OCI-LY3 (cell line): ENCODE measurements at regions not wholly inside any gene's neighbourhood (a gene's known extent, or its start where the extent isn't known, plus 50 kb on each side); places are given as distances from the start of the nearest gene placed in this dataset.

Source experiments
- H2AFZ ChIP-seq: fragments of 200-600, 300-600 bp; shearing (Covaris generic); 2 replicates; pipeline ENCODE4 v1.6.0; 2014; ENCODE audit warnings: antibody characterized with exemption, low read depth, low read length
- H3K27ac ChIP-seq: fragments of 200-600, 300-600 bp; sonication (generic); 2 replicates; pipeline ENCODE4 v1.5.1; 2014; ENCODE audit warnings: mild to moderate bottlenecking, low read length, moderate library complexity, mixed read lengths
- H3K27me3 ChIP-seq: fragments of 200-600, 300-600 bp; sonication (generic); 2 replicates; pipeline ENCODE4 v1.6.1; 2014; ENCODE audit warnings: low read depth, low read length, mixed read lengths
- H3K36me3 ChIP-seq: fragments of 200-600, 300-600 bp; sonication (generic); replicated peaks from 2 replicates; pipeline ENCODE3; 2014; ENCODE audit warnings: low read depth, low read length, mixed read lengths
- H3K4me1 ChIP-seq: fragments of 300-600, 200-600 bp; sonication (generic); 2 replicates; pipeline ENCODE4 v1.6.1; 2014; ENCODE audit warnings: low read length, mixed read lengths
- H3K4me2 ChIP-seq: fragments of 200-600, 300-600 bp; sonication (generic); 2 replicates; pipeline ENCODE4 v1.6.1; 2014; ENCODE audit warnings: low read length, mixed read lengths
- H3K4me3 ChIP-seq: fragments of 300-600, 200-600 bp; sonication (generic); 2 replicates; pipeline ENCODE4 v1.5.1; 2014; ENCODE audit warnings: antibody characterized with exemption, mild to moderate bottlenecking, low read length, moderate library complexity
- H3K79me2 ChIP-seq: fragments of 300-600, 200-600 bp; shearing (Covaris generic); 2 replicates; pipeline ENCODE4 v1.6.1; 2014; ENCODE audit warnings: mild to moderate bottlenecking, low read length, mixed read lengths
- H3K9ac ChIP-seq: fragments of 300-600, 200-600 bp; shearing (Covaris generic); 2 replicates; pipeline ENCODE4 v1.6.0; 2014; ENCODE audit warnings: mild to moderate bottlenecking, low read length, moderate library complexity
- H3K9me3 ChIP-seq: fragments of 200-600, 300-600 bp; shearing (Covaris generic); 2 replicates; pipeline ENCODE4 v1.6.1; 2014; ENCODE audit warnings: low read length, mixed read lengths; ENCODE audit not compliant: insufficient read depth
- H4K20me1 ChIP-seq: fragments of 200-600, 300-600 bp; sonication (generic); 2 replicates; pipeline ENCODE4 v1.6.1; 2016; ENCODE audit warnings: low read length, mixed read lengths; ENCODE audit not compliant: insufficient read depth
- CTCF ChIP-seq: fragments of 200-600, 300-600 bp; sonication (generic); IDR thresholded peaks from 2 replicates; pipeline ENCODE4 v1.5.1; 2014; ENCODE audit warnings: antibody characterized with exemption, low read length, low read depth
- EZH2phosphoT487 ChIP-seq: fragments of 200-600 bp; shearing (Covaris generic); IDR thresholded peaks from 2 replicates; pipeline ENCODE4 v1.6.1; 2018; ENCODE audit warnings: antibody characterized with exemption, mixed run types, low read depth

GRCh38 chr6:167392631-167393316, 67.9 kb downstream of the TTLL2 start:
- Histone ChIP-seq H3K9me3 (no peaks in the 10 kb centered on the region), H4K20me1 (no peaks in the 10 kb centered on the region), H3K27me3 (no peaks in the 10 kb centered on the region), H3K4me1 (no peaks in the 10 kb centered on the region), H3K36me3 (no peaks in the 10 kb centered on the region), H3K79me2 (no peaks in the 10 kb centered on the region), H3K27ac (no peak overlapping the region), H3K4me3 (no peak overlapping the region), H3K4me2 (no peak overlapping the region), H3K9ac (no peak overlapping the region), H2AFZ (no peak overlapping the region)
- TF ChIP-seq EZH2phosphoT487 (no peak), CTCF (no peak)

GRCh38 chr6:167393731-167394130, 68.8 kb downstream of the TTLL2 start:
- H3K4me3 ChIP-seq = no peak overlapping the region
- H3K4me2 ChIP-seq = no peak overlapping the region
- no peaks in the 10 kb centered on the region for H3K9me3 ChIP-seq
- no peak overlapping the region for H3K27ac ChIP-seq
- H4K20me1 ChIP-seq = no peaks in the 10 kb centered on the region
- TF ChIP-seq EZH2phosphoT487 (no peak), CTCF (no peak)
- no peaks in the 10 kb centered on the region for H3K36me3 ChIP-seq
- no peaks in the 10 kb centered on the region for H3K27me3 ChIP-seq
- H2AFZ ChIP-seq = no peak overlapping the region
- no peaks in the 10 kb centered on the region for H3K4me1 ChIP-seq
- H3K9ac ChIP-seq = no peak overlapping the region
- H3K79me2 ChIP-seq = no peaks in the 10 kb centered on the region

- Histone ChIP-seq H3K9ac (no peak overlapping the region), H3K36me3 (no peaks in the 10 kb centered on the region), H3K79me2 (no peaks in the 10 kb centered on the region), H3K4me2 (no peak overlapping the region), H4K20me1 (no peaks in the 10 kb centered on the region), H3K27ac (no peak overlapping the region), H3K9me3 (no peaks in the 10 kb centered on the region), H2AFZ (no peak overlapping the region), H3K27me3 (no peaks in the 10 kb centered on the region), H3K4me1 (no peaks in the 10 kb centered on the region), H3K4me3 (no peak overlapping the region)
- no peak for TF ChIP-seq CTCF
Measured at GRCh38 chr6:167394339-167394738, 69.5 kb downstream of the TTLL2 start.

DNA sequence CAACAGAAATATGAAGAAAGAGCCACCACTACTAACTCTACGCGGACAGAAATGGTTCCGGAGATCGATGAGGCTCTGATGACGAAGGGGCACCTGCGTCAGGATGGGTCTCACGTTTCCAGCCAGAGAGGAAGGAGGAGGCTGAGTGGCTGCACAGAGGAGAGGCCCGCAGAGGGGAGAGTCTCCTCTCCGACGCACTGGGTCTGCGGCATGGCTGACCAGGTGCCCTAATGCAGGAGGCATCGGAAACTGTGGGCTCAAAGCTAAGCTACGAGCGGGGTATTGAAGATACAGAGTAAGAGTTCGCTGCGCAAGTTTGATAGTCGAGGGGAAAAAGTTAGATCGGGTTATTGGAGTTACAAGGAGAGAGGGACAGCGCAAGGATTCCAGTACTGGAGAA, 69.9 kb downstream of the TTLL2 start:
- H3K4me2 ChIP-seq = no peak overlapping the region
- H3K9ac ChIP-seq = no peak overlapping the region
- no peaks in the 10 kb centered on the region for H3K79me2 ChIP-seq
- H2AFZ ChIP-seq = no peak overlapping the region
- no peaks in the 10 kb centered on the region for H3K4me1 ChIP-seq
- no peak overlapping the region for H3K4me3 ChIP-seq
- H4K20me1 ChIP-seq = no peaks in the 10 kb centered on the region
- TF ChIP-seq CTCF (no peak), EZH2phosphoT487 (no peak)
- H3K27ac ChIP-seq = no peak overlapping the region
- H3K36me3 ChIP-seq = no peaks in the 10 kb centered on the region
- H3K9me3 ChIP-seq = no peaks in the 10 kb centered on the region
- no peaks in the 10 kb centered on the region for H3K27me3 ChIP-seq
